Ectodermal cell (in vitro differentiated cells): ENCODE measurements at regions not wholly inside any gene's neighbourhood (a gene's known extent, or its start where the extent isn't known, plus 50 kb on each side); places are given as distances from the start of the nearest gene placed in this dataset.

Experiments used
- H3K27ac ChIP-seq: 2 replicates; pipeline ENCODE4 v1.7.0; 2013; ENCODE audit warnings: mild to moderate bottlenecking, low read depth, low read length; ENCODE audit not compliant: insufficient read depth, poor library complexity, severe bottlenecking
- H3K27me3 ChIP-seq: 2 replicates; pipeline ENCODE4 v1.7.0; 2013; ENCODE audit warnings: mild to moderate bottlenecking, low read length; ENCODE audit not compliant: insufficient read depth, control insufficient read depth, poor library complexity, severe bottlenecking
- H3K36me3 ChIP-seq: one replicate; pipeline ENCODE4 v1.7.0; 2013; ENCODE audit warnings: low read length; ENCODE audit not compliant: control insufficient read depth, insufficient read depth
- H3K4me1 ChIP-seq: one replicate; pipeline ENCODE4 v1.7.0; 2013; ENCODE audit warnings: low read length; ENCODE audit not compliant: control insufficient read depth, insufficient read depth
- H3K4me3 ChIP-seq: 2 replicates; pipeline ENCODE4 v1.7.0; 2013; ENCODE audit warnings: low read depth, low read length, control low read depth; ENCODE audit not compliant: insufficient read depth
- H3K9me3 ChIP-seq: 2 replicates; pipeline ENCODE4 v1.7.0; 2013; ENCODE audit warnings: mild to moderate bottlenecking, low read length, moderate library complexity; ENCODE audit not compliant: control insufficient read depth
- WGBS, 2 experiments: methylation state at CpG; one replicate each; pipeline ENCODE4 v1.1.7; 2013; ENCODE audit warnings: missing lambda C conversion rate in 2 of 2; 5-methylcytosine and 5-hydroxymethylcytosine counted together

DNA sequence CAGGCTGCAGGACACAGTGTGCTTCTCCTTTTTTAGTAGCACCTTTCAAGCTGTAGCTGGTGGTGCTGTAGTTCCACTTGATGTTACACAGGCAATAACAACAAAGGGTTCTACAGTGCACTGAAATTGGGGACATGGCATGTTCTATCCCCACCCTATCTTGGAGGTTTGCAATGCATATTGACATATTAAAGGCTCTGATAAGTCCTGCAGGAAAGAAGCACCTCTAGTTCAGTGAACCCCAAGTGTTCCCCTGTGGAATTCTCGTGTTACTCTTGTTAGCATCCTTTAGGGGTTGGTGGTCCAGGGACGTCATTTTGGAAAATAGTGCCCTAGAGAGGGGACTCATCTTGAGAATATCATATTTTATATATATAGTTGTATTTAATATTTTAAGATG lies 337.6 kb downstream of the DHX35 start:
- Histone ChIP-seq H3K4me1 (no peaks in the 10 kb centered on the region), H3K27me3 (no peaks in the 10 kb centered on the region), H3K36me3 (no peaks in the 10 kb centered on the region), H3K9me3 (no peaks in the 10 kb centered on the region), H3K4me3 (no peak overlapping the region), H3K27ac (no peak overlapping the region)
- 82 to 88% methylated on average over 1 to 2 of the region's 2 CpGs for WGBS, 2 experiments

DNA sequence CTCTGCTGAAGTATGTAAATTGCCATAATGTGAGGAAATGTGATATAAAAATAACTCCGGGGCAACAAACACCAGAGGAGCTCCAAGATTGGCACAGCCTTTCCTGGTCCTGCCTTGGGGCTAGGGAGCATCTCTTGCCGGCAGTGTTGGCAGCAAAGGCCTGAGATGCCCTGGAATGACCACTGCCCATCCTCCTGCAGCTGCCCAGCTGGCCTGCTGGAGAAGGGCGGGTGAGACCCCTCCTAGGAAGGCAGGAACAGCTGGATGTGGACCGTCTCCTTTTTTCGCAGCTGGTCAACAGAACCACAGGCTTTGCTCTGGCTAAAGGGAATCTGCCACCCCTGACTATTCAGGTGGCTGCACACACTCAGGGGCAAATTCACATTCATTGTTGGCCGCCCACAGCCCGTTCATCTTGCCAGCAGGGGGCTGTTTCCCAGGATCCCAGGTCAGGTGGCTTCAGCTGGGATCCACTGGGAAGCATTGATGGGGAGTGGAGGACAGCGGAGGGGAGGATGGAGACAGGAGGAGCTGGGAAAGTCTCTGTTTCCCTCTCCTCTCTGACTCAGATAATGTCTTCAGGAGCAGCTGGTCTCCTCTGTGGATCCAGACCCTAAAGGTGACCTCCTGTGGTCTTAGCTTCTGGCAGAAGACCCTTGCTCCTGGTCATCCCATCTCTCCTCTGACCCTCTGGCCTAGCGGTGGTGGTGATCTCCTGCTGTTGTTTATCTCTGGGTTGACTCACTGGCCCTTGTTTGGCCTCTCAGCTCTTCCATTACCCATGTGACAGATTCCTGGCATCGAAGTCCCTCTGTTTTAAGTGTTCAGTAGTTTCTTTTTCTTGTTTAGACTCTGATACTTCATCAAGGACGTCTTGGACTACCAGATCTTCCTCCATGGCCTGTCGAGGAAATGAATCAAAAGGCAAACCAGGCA lies 336.7 kb downstream of the DHX35 start:
- no peaks in the 10 kb centered on the region for H3K36me3 ChIP-seq
- H3K27me3 ChIP-seq = no peaks in the 10 kb centered on the region
- WGBS, 2 experiments = 78 to 86% methylated on average over 11 to 12 of the region's 12 CpGs
- no peaks in the 10 kb centered on the region for H3K9me3 ChIP-seq
- no peak overlapping the region for H3K27ac ChIP-seq
- no peaks in the 10 kb centered on the region for H3K4me1 ChIP-seq
- H3K4me3 ChIP-seq = no peak overlapping the region

DNA sequence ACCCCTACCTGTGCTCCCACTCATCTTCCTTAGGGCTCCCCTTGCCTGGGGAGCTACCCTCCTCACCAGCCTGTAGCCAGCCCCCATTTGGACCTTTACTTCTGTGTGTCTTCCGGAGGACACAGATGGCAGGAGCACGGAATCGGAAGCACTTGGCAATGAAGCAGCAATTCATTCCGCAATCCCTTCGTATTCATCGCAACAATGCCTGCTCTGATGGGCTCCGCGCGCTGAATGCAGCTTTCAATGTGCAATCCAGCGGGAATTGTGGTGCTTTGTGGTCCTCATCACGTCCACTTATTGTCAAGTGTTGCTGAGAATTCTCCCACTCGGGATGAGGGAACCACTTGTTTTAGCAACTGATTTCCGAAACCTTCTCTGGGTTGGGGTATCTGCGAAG lies 336.0 kb downstream of the DHX35 start:
- Histone ChIP-seq H3K27ac (no peak overlapping the region), H3K4me3 (no peak overlapping the region), H3K36me3 (no peaks in the 10 kb centered on the region), H3K9me3 (no peaks in the 10 kb centered on the region), H3K27me3 (no peaks in the 10 kb centered on the region), H3K4me1 (no peaks in the 10 kb centered on the region)
- WGBS, 2 experiments = 93 to 94% methylated on average over 14 of the region's 14 CpGs

DNA sequence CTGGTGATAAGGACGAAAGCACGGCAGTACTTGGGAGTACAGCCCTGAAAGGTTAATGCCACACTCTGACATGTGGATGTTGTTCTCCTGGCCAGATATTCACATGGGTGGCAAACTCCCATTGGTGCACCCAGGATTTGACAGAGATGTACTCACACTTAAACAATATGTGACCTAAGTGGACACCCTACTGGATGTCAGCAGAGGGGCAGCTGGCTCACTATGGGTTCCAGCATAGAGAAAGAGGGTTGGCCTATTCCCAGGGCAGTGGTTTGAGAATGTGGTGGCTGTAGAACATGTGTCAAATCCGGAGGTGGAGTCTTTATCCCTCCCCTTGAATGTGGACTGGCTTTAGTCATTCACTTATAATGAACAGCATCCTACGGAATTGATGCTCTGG lies 333.2 kb downstream of the DHX35 start:
- H3K4me3 ChIP-seq = no peak overlapping the region
- WGBS, 2 experiments = 85 to 88% methylated on average over 4 of the region's 4 CpGs
- no peaks in the 10 kb centered on the region for H3K36me3 ChIP-seq
- H3K9me3 ChIP-seq = no peaks in the 10 kb centered on the region
- no peak overlapping the region for H3K27ac ChIP-seq
- H3K4me1 ChIP-seq = no peaks in the 10 kb centered on the region
- no peaks in the 10 kb centered on the region for H3K27me3 ChIP-seq

DNA sequence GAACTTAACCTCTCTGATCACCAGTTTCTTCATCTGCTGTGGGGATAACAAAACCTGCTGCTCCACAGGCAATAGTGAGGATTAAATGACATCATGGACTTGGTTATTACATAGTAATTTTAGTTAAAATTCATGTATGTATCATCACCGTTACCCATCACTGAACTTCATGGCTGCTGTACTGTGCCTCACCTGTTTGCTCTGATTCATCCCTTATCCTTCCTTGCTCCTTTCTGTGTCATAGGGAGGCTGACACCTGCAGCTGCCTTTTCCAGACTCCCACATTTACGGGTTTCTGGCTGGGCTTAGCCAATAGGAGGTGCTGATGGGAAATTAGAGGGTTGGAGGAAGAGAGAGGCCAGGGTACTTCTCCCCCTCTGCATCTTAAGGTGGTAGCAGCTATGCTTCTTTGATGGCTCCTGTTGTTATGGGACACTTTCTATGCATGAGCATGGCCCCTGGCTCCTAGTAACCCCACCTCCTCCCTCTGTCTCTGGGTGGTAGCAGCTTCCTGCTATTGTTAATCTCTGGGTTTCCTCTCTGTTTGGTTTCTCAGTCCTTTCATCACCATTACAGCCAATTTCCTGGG lies 332.1 kb downstream of the DHX35 start:
- H3K27me3 ChIP-seq = no peaks in the 10 kb centered on the region

DNA sequence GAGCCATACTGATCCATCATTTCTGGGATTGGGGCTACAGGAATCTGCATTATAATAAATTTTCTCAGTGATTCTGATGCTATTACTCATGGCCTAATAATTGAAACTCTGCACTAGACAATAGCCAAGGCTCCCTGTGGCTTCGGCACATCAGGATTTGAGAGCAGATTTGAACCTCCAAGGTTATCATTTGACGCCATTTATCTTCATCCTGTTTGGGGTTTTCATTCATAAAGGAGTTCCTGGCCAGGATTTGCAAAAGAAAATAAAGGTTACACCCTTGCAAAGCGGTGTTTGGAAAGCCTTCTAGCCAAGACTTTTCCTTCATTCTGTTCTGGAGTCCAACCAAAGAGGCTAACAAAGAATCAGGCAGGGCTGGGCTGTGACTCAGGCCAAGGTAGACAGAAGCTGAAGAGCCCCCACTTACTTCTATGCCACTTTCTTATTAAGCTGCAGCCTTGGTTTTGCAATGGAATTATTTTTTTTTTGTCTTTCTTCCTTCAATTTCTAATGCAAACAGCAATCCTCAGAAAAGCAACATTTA lies 330.1 kb downstream of the DHX35 start:
- H3K4me3 ChIP-seq = no peak overlapping the region
- no peaks in the 10 kb centered on the region for H3K27me3 ChIP-seq
- peaks cover 2% of the 10 kb centered on the region for H3K4me1 ChIP-seq
- WGBS, 2 experiments = 77 to 90% methylated on average over 3 of the region's 3 CpGs
- no peaks in the 10 kb centered on the region for H3K9me3 ChIP-seq
- no peak overlapping the region for H3K27ac ChIP-seq
- no peaks in the 10 kb centered on the region for H3K36me3 ChIP-seq

More for the DNA sequence above, 332.1 kb downstream of the DHX35 start:
- Histone ChIP-seq H3K4me1 (peaks cover 2% of the 10 kb centered on the region), H3K9me3 (no peaks in the 10 kb centered on the region), H3K27ac (no peak overlapping the region), H3K4me3 (no peak overlapping the region), H3K36me3 (no peaks in the 10 kb centered on the region)
- 68 to 77% methylated on average over 2 of the region's 2 CpGs for WGBS, 2 experiments

DNA sequence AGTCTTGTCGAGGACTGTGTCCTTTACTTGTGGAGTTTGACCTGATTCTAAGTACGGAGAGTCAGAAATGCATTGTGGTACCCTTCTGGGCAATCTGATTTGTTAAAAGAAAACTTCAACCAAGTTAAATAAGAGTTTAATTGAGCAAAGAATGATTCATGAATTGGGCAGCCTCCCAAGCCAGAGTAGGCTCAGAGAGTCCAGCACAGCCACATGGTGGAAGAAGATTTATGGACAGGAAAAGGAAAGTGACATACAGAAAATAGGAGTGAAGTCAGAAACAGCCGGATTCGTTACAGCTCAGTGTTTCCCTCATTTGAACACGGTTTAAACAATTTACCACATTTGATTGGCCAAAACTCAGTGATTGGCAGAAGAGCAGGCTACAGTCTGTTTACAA lies 329.2 kb downstream of the DHX35 start:
- no peaks in the 10 kb centered on the region for H3K36me3 ChIP-seq
- H3K4me3 ChIP-seq = no peak overlapping the region
- 91 to 94% methylated on average over 5 of the region's 5 CpGs for WGBS, 2 experiments
- H3K9me3 ChIP-seq = no peaks in the 10 kb centered on the region
- peaks cover 2% of the 10 kb centered on the region for H3K4me1 ChIP-seq
- no peak overlapping the region for H3K27ac ChIP-seq
- H3K27me3 ChIP-seq = no peaks in the 10 kb centered on the region

DNA sequence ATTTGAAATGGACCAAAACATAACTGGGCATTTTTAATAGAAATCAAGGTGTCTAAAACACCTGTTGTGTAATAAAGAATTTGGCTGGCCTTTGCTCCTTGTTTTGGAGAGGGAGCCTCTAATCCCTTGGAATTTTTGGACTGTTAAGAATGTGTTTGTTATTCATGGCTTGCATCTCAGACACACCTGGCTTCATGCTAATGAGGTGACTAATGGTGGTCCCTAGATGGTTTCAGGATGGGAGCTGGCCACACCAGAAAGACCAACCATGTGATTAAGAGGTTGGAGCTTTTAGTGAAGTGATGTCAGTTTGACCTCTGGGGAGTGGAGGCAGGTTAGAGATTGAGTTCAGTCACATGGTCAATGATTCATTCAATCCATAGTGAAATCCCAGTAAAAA lies 328.4 kb downstream of the DHX35 start:
- Histone ChIP-seq H3K27ac (no peak overlapping the region), H3K27me3 (no peaks in the 10 kb centered on the region), H3K4me3 (no peak overlapping the region), H3K9me3 (no peaks in the 10 kb centered on the region), H3K4me1 (peaks cover 2% of the 10 kb centered on the region), H3K36me3 (no peaks in the 10 kb centered on the region)

DNA sequence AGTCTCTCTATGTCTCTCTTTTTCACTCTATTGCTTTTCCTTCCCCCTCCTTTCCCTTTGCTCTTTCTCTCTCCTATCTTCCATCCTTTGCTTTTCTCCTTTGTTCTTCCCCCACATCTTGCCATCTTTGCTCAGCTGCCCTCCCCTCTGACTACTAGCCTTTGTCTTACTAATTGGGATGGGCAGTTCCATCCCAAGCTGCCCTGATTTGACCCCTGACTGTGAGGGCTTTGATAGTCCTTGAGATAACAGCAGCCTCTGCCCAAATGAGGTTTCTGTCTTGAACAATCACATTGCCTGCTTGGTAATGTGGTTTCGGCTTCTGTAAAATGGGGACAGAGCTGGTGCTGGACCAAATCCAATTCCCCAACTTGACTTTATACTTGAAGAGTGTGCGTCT lies 327.7 kb downstream of the DHX35 start:
- H3K9me3 ChIP-seq = no peaks in the 10 kb centered on the region
- peaks cover 2% of the 10 kb centered on the region for H3K4me1 ChIP-seq
- no peak overlapping the region for H3K4me3 ChIP-seq
- no peaks in the 10 kb centered on the region for H3K36me3 ChIP-seq
- 81 to 83% methylated on average over 2 of the region's 2 CpGs for WGBS, 2 experiments
- H3K27ac ChIP-seq = no peak overlapping the region
- H3K27me3 ChIP-seq = no peaks in the 10 kb centered on the region

DNA sequence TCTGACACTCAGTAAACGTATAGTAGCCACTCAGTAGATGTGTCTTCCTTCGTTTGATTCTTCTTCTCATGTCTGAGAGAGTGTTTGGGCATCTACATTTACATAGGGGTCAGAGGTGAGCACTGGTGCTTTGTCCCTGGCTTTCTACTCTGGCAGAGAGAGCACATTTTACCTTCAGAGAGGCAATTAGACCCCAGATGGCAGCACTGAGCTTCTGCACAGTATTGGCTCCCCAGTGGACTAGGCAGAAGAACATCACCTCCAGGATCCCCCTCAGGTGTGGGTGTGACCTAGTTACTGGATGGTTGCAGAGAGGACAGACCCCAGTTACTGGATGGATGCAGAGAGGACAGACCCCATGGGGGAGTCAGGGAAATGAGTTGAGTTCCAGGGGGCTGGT lies 327.2 kb downstream of the DHX35 start:
- 56 to 60% methylated on average over 2 of the region's 2 CpGs for WGBS, 2 experiments
- peaks cover 2% of the 10 kb centered on the region for H3K4me1 ChIP-seq
- H3K27ac ChIP-seq = no peak overlapping the region
- H3K36me3 ChIP-seq = no peaks in the 10 kb centered on the region
- no peaks in the 10 kb centered on the region for H3K27me3 ChIP-seq
- no peak overlapping the region for H3K4me3 ChIP-seq
- no peaks in the 10 kb centered on the region for H3K9me3 ChIP-seq
